HFF-Myc (cell line): ENCODE measurements at regions not wholly inside any gene's neighbourhood (a gene's known extent, or its start where the extent isn't known, plus 50 kb on each side); places are given as distances from the start of the nearest gene placed in this dataset.
"Not testable (repeated sequence)": the region's sequence is repeated elsewhere in the genome, so short reads cannot be mapped to it uniquely, and the experiment has no call there.

Experiments used
- DNase-seq: peaks from one replicate; pipeline ENCODE4 v3.0.0-alpha.2; 2011; ENCODE audit warnings: low read depth; ENCODE audit errors: extremely low read depth
- H3K4me3 ChIP-seq: replicated peaks from 2 replicates; pipeline ENCODE4 v1.5.1; 2011; ENCODE audit warnings: low read depth, mild to moderate bottlenecking, control low read depth, low read length
- TF ChIP-seq, protein P1 (sequence below): IDR thresholded peaks from 2 replicates; pipeline ENCODE4 v1.5.1; 2012; ENCODE audit warnings: mild to moderate bottlenecking, low read depth, low read length, control low read depth; ENCODE audit errors: missing control alignments

DNA sequence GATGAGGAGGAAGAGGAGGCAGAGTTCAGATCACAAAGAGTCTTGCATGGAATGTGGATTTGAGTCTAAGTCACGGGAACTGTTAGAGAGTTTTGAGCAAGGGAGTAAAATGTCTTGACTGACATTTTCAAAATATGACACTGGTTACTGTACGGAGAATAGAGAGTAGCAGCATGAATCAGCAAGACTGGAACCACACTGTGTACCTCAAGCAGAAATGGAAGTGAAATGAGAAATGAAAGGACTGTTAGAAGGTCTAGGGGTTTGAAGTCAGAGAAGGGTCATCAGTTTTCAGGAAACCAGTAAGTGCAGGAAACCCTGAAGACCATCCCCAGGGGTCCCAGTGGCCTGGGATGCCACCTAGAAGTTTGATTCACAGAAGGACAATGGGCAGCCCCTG, 236.3 kb downstream of the GALC start:
- TF ChIP-seq, protein P1, sequence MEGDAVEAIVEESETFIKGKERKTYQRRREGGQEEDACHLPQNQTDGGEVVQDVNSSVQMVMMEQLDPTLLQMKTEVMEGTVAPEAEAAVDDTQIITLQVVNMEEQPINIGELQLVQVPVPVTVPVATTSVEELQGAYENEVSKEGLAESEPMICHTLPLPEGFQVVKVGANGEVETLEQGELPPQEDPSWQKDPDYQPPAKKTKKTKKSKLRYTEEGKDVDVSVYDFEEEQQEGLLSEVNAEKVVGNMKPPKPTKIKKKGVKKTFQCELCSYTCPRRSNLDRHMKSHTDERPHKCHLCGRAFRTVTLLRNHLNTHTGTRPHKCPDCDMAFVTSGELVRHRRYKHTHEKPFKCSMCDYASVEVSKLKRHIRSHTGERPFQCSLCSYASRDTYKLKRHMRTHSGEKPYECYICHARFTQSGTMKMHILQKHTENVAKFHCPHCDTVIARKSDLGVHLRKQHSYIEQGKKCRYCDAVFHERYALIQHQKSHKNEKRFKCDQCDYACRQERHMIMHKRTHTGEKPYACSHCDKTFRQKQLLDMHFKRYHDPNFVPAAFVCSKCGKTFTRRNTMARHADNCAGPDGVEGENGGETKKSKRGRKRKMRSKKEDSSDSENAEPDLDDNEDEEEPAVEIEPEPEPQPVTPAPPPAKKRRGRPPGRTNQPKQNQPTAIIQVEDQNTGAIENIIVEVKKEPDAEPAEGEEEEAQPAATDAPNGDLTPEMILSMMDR: no peak
- no peak overlapping the region for H3K4me3 ChIP-seq
- no peak for DNase-seq

GRCh38 chr14:87754520-87755223, 238.3 kb downstream of the GALC start:
- TF ChIP-seq, protein P1: no peak
- DNase-seq: no peak
- no peak overlapping the region for H3K4me3 ChIP-seq

DNA sequence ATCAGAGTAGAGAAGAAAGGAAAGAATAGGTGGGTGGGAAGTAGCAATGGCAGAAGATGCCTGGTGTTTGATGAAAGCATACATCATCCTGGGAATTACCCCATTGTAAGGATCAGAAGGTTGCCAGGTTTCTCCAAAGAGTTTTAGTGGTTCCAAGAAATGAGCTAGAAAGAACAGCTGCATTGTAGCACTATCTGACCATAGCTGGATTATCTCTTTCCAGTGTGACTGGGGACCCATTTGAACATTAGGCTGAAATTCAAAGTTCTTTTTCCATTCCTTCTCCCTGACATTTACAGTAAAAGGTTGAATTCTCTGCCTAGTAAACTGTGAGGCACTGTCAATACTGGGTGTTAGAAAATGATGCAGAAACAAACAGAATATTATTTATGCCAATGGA, 244.4 kb downstream of the GALC start:
- H3K4me3 ChIP-seq: no peak overlapping the region
- DNase-seq: no peak
- TF ChIP-seq, protein P1: no peak

DNA sequence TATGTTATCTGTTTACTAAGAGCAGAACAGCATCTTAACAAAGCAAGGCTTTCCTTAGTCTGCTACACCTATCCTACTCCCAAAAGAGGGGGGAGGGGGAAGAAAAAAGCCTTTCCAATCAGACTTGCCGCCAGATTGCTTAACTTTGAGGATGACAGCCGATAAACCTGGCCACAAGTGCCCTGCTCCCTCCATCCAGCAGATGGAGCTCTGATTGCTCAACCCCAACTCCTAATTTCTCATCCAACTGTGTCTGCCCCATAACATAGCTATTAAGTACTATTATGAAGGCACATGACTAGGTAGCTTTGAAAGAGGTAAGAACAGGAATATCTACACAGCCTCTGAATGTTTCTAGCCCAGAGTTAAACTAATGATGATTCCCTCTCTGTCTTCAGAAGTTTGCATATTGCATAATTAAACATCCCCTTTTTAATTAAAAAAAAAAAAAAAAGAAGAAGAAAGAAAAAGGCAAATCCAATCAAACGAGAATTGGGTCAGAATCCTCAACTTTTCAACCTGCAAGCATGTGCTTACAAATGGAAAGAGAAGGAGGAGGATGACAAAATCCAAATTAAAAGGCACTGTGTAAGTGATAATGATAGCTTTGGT, 247.4 kb downstream of the GALC start:
- TF ChIP-seq, protein P1: peak; percentile 88
- peak; percentile 30 for DNase-seq
- H3K4me3 ChIP-seq: no peak overlapping the region

DNA sequence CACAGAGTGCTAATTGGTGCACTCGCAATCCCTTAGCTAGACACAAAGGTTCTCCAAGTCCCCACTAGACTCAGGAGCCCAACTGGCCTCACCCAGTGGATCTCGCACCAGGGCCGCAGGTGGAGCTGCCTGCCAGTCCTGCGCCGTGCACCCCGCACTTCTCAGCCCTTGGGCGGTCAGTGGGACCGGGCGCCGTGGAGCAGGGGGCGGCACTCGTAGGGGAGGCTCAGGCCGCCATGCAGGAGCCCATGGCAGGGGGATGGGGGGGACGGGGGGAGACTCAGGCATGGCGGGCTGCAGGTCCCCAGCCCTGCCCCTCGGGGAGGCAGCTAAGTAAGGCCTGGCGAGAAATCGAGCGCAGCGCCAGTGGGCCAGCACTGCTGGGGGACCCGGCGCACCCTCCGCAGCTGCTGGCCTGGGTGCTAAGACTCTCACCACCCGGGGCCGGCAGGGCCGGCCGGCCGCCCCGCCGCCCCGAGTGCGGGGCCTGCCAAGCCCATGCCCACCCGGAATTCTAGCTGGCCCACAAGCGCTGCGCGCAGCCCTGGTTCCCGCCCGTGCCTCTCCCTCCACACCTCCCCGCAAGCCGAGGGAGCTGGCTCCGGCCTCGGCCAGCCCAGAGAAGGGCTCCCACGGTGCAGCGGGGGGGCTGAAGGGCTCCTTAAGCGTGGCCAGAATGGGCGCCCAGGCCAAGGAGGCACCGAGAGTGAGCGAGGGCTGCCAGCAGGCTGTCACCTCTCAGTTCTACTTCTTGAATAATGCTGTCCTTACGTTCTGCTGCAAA, 258.2 kb downstream of the GALC start:
- DNase-seq, H3K4me3 ChIP-seq: not testable (repeated sequence)

- not testable (repeated sequence) for DNase-seq, H3K4me3 ChIP-seq
Observed at GRCh38 chr14:87733115-87733514, 259.9 kb downstream of the GALC start.

DNA sequence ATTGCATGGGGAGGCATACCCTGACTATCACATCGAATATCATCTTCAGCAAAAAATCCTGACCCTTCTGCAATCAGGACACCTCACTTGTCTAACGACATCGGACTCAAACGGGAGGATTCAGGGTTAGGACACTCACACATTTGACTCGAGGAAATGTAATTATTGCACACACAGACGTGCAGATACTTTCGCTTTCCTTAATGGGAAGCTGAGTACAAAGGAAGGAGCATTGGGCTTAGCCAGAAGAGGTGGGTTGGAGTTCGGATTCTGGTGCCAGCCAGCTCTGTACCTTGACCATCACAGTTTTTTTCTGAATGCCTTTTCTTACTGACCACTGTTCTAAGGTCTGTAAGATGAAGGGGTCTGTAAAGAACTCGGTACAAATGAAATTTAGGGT, 260.4 kb downstream of the GALC start:
- H3K4me3 ChIP-seq: no peak overlapping the region
- no peak for DNase-seq
- TF ChIP-seq, protein P1: no peak

DNA sequence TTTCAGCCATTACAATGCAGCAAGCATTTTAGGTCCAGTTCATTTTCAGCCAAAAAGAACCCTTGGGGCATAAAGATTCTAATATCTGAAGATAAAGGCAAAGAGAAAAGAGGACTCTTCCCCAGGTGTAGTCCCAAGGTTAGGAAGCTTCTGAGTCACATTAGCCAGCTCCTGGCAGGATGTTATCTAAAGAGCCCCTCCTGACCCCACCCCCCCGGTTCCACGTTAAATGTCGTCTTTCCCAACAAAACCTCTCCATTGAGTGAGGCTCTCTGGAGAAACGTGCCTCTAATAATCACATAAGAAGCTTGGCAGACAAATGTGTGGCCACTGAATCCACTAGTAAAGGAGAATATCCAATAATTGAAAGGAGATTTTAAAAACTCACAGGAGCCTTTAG, 267.7 kb downstream of the GALC start:
- H3K4me3 ChIP-seq: no peak overlapping the region
- TF ChIP-seq, protein P1: no peak
- DNase-seq: no peak
